HUES6 (cell line): ENCODE measurements at regions not wholly inside any gene's neighbourhood (a gene's known extent, or its start where the extent isn't known, plus 50 kb on each side); places are given as distances from the start of the nearest gene placed in this dataset.

ENCODE experiments used
- H3K27ac ChIP-seq: 2 replicates; pipeline ENCODE4 v1.7.0; 2013; ENCODE audit warnings: low read depth, mild to moderate bottlenecking, low read length, inconsistent platforms
- H3K27me3 ChIP-seq: 2 replicates; pipeline ENCODE4 v1.6.1; 2013; ENCODE audit warnings: low read length; ENCODE audit not compliant: control insufficient read depth, insufficient read depth
- H3K36me3 ChIP-seq: 2 replicates; pipeline ENCODE4 v1.6.1; 2013; ENCODE audit warnings: low read length; ENCODE audit not compliant: control insufficient read depth, insufficient read depth
- H3K4me1 ChIP-seq: 2 replicates; pipeline ENCODE4 v1.6.1; 2013; ENCODE audit warnings: low read length; ENCODE audit not compliant: control insufficient read depth, insufficient read depth
- H3K4me3 ChIP-seq: 2 replicates; pipeline ENCODE4 v1.5.1; 2013; ENCODE audit warnings: low read depth, low read length
- H3K9ac ChIP-seq: one replicate; pipeline ENCODE4 v1.6.1; 2013; ENCODE audit warnings: mild to moderate bottlenecking, low read length
- H3K9me3 ChIP-seq: 2 replicates; pipeline ENCODE4 v1.6.1; 2013; ENCODE audit warnings: low read depth, low read length; ENCODE audit not compliant: control insufficient read depth, insufficient read depth

DNA sequence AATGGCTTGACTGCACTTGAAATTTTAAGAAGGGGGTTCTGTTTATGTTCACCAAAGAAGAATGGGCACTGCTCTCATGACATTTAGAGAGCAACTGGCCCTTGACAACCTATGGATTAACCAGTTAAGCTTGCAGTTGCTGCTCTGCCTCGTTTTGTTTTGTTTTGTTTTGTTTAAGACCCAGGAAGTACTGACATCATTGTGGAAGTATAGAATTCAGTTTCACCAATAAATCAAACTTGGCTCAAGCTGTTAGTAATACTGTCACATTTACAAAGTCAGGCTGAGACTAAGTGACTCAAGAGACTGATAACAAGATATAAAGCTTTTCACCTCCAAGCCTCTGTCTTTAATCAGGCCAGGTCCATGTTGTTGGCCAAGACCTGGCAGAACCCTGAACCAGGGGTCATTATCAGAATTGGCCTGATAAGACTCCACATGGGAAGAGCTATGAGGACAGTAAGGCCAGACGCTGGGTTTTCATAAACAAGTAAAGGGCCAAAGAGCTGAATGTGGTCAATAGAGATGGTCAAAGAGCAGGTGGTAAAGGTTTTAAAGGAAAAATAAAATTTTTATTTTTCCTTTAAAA, 99.4 kb upstream of the VGLL2 start:
- Histone ChIP-seq H3K27me3 (no peaks in the 10 kb centered on the region), H3K9ac (no peak overlapping the region), H3K9me3 (no peaks in the 10 kb centered on the region), H3K27ac (no peak overlapping the region), H3K4me1 (no peaks in the 10 kb centered on the region), H3K4me3 (no peak overlapping the region), H3K36me3 (no peaks in the 10 kb centered on the region)

DNA sequence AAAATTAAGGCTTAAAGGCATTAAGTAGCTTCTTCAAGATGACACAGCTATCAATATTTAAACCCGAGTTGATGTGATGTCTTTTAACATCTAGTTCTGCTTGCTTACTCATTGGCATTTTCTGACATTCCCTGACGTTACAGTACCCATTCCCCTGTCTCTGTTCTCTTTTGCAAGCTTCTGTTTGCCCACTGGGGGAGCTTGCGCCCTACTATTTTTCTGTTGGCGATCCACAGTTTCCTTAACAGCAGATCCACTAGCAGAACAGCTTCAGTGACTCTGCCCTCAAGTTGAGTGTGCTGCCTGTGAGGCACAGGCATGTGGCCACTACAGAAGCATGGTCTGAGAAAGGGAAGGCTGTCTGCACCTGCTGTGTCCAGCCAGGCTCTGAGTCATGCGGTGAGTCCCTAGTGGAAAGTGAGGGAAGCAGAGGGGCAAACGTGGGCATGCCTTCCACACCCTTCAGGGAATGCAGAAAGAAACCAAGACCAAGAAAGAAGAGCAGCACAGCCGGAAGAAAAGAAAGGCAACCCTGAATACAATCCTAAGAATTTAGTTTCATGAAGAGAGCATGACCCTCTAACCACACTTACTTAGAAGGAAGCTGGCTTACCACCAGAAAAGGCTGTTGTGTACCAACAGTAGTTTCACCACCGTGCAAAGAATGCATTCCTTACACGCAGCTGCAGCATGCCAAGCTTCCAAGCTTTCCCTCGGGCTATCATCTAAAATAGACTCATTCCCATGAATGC, 97.7 kb upstream of the VGLL2 start:
- Histone ChIP-seq H3K36me3 (no peaks in the 10 kb centered on the region), H3K27ac (no peak overlapping the region), H3K9me3 (no peaks in the 10 kb centered on the region; the same call in 1 of the 2 replicates), H3K9ac (no peak overlapping the region), H3K4me1 (no peaks in the 10 kb centered on the region), H3K27me3 (no peaks in the 10 kb centered on the region), H3K4me3 (no peak overlapping the region)

DNA sequence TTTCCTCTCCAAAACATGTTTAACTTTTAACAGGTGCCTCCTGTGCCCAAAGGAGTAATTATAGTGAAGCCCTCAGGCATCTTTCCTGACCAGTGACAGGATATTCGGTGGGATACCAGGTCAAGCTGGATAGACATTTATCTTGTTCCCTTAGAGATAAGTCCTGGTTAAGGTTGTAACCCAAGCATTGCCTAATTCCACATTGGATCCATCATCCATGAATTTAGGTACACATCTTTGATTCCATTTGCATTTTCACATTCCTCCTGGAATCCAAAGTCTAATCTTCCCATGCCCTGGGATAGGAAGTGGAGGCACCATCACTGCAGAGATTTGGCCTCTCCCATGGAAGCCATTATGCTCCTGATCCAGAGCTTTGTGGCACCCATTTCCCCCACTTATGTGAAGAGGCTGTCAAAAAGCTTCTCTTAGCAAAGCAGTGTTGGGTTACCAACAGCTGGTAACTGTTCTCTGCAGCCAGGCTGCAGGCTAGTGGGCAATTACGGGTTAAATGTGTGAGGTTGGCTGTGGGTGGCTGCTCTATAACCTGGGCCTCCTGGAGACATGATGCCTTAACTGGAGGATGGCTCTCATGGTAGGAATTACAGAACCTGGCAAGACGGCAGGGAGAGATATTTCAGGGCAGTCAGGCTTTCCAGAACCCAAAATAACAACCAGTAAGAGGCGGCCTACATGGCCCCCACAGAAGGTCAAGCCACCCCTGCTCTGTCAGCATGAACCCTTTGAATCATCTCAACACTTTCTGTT, 96.9 kb upstream of the VGLL2 start:
- no peaks in the 10 kb centered on the region for H3K27me3 ChIP-seq
- H3K27ac ChIP-seq, result no peak overlapping the region
- no peaks in the 10 kb centered on the region for H3K36me3 ChIP-seq
- H3K9me3 ChIP-seq, result no peaks in the 10 kb centered on the region; the same call in 1 of the 2 replicates
- no peaks in the 10 kb centered on the region for H3K4me1 ChIP-seq
- H3K4me3 ChIP-seq, result no peak overlapping the region
- H3K9ac ChIP-seq, result no peak overlapping the region

DNA sequence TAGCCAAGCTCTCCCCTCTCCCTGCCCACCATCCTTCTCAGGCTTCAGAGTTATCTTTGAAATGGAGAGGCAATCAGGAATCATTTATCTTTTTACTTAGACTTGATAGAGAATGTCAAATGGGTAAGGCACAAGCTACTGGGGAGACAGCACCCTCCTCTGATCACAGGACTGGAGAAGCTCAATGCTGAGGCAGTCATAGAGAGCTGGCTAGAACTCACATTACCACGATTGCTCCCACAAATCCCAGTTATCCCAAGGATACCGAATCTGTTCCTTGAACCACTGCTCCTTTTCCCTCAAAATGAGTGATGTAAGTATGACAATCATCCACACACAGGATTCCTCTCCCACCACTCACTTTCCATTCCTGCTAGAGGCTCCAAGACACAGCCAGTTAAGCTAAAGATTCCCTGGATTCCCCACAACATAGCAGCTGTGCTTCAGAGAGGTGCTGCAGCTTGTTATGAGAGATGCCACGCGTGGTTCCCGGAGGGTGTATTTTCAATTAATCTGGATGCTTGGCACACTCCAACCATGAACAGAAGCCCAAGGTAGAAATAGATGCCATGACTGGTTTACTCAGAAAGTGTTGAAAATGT, 96.2 kb upstream of the VGLL2 start:
- no peak overlapping the region for H3K9ac ChIP-seq
- H3K4me3 ChIP-seq, result no peak overlapping the region
- no peaks in the 10 kb centered on the region for H3K27me3 ChIP-seq
- H3K27ac ChIP-seq, result no peak overlapping the region
- no peaks in the 10 kb centered on the region for H3K4me1 ChIP-seq
- no peaks in the 10 kb centered on the region for H3K36me3 ChIP-seq
- H3K9me3 ChIP-seq, result no peaks in the 10 kb centered on the region; the same call in 1 of the 2 replicates

DNA sequence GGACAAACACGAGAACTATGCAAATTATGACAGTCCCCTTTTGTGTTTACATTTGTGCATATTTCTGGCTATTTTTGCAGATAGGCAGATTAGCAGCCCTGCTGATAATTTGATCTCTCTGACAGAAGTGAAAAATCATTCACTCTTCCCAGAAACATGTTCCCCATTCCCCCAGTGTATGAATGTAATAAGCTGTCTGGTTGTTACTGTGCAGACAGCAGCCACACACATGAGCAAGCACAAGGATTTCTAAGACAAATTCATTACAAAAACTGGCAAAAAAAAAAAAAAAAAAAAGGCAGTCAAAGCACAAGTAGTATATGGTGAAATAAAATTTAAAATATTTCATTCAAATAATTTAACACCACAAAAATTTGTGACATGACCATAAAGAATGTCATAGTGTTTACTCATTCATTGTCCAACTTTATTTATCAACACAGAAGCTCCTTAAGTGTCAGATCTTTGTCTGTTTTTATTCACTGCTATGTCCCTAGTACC, 95.5 kb upstream of the VGLL2 start:
- no peak overlapping the region for H3K9ac ChIP-seq
- no peak overlapping the region for H3K4me3 ChIP-seq
- H3K27me3 ChIP-seq, result no peaks in the 10 kb centered on the region
- H3K27ac ChIP-seq, result no peak overlapping the region
- no peaks in the 10 kb centered on the region for H3K4me1 ChIP-seq
- H3K9me3 ChIP-seq, result no peaks in the 10 kb centered on the region; the same call in 1 of the 2 replicates
- no peaks in the 10 kb centered on the region for H3K36me3 ChIP-seq

DNA sequence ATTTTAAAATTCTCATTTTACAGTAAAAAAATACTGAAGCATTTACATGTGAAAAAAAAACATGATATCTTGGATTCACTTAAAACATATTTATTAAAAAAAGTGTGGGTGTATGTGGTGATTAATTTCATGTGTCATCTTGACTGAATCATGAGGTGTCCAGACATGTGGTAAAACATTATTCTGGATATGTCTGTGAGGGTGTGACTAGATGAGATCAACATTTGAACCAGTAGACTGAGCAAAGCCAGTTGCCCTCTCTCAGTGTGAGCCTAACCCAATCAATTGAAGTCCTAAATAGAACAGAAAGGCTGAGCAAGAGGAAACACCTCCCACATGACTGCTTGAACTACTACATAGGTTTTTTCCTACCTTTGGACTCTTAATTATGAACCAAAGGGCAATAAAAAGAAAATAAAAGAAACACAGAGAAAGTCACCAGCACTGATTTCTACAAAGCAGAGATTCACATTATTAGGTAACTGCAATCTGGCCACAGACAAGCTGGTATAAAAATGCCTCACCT, 90.5 kb upstream of the VGLL2 start:
- Histone ChIP-seq H3K4me3 (no peak overlapping the region), H3K9ac (no peak overlapping the region), H3K36me3 (no peaks in the 10 kb centered on the region), H3K4me1 (no peaks in the 10 kb centered on the region), H3K27me3 (no peaks in the 10 kb centered on the region), H3K27ac (no peak overlapping the region), H3K9me3 (no peaks in the 10 kb centered on the region; the same call in 1 of the 2 replicates)

DNA sequence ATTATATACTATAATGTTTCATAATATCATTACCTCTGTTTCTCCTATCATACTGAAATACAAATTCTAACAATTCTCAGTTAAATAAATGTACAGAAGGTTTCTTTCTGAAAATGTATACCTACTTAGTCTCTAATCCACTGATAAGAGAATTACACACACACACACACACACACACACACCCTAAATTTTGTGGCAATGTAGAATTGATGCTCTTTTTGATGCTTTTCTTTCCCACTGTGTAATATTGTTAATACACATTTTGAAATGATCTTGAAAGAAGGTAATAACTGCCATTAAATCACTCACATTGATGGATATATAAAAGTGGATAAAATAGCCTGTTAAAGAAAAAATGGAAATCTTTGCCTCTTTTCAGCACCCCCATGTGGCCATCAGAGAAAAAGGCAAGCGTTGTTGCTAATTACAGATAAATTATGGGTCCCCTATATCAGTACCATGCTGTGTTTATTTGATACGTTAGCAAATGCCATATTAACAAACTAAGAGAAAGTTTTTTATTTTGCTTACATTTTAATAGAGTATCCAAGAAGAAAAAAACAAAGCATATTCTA, 76.6 kb upstream of the VGLL2 start:
- Histone ChIP-seq H3K9me3 (no peaks in the 10 kb centered on the region), H3K27me3 (no peaks in the 10 kb centered on the region), H3K4me1 (no peaks in the 10 kb centered on the region), H3K36me3 (no peaks in the 10 kb centered on the region), H3K9ac (no peak overlapping the region), H3K4me3 (no peak overlapping the region), H3K27ac (no peak overlapping the region)

DNA sequence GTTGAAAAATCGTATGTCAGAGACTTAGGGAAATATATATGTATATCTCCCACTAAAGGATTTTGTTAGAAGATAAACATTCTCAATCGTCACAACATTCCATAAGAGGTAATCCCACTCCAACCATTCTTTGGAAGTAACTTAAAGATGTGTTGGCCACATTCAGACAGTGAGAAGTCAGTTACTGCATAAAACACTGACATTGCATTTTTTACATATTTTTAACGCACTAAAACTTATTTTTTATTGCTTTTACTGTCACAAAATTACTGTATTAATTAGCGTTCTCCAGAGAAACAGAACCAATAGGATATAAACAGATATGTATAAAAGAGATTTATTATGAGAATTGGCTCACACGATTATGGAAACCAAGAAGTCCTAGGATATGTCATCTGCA, 74.3 kb upstream of the VGLL2 start:
- H3K27ac ChIP-seq, result no peak overlapping the region
- H3K4me1 ChIP-seq, result peaks cover 9% of the 10 kb centered on the region; the same call in 1 of the 2 replicates
- no peak overlapping the region for H3K9ac ChIP-seq
- H3K27me3 ChIP-seq, result no peaks in the 10 kb centered on the region
- H3K36me3 ChIP-seq, result no peaks in the 10 kb centered on the region
- H3K9me3 ChIP-seq, result no peaks in the 10 kb centered on the region
- no peak overlapping the region for H3K4me3 ChIP-seq

DNA sequence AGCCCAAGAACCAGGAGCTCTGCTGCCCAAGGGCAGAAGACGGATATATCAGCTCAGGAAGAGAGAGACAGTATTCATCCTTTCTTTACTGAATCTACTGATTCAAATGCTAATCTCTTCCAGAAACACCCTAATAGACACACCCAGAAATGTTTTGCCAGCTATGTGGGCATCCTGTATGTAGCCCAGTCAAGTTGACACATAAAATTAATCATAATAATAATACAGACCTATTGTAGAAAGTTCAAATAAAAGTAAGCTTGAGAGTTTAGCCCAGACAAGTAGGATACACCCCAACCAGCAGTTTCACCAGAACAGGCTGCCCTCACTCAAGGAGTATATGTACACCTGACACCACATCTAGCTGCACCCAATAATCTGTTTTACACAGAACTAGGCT, 73.9 kb upstream of the VGLL2 start:
- H3K9ac ChIP-seq, result no peak overlapping the region
- H3K27ac ChIP-seq, result no peak overlapping the region
- no peak overlapping the region for H3K4me3 ChIP-seq
- no peaks in the 10 kb centered on the region for H3K9me3 ChIP-seq
- no peaks in the 10 kb centered on the region for H3K27me3 ChIP-seq
- H3K4me1 ChIP-seq, result peaks cover 14% of the 10 kb centered on the region; the same call in 1 of the 2 replicates
- H3K36me3 ChIP-seq, result no peaks in the 10 kb centered on the region

DNA sequence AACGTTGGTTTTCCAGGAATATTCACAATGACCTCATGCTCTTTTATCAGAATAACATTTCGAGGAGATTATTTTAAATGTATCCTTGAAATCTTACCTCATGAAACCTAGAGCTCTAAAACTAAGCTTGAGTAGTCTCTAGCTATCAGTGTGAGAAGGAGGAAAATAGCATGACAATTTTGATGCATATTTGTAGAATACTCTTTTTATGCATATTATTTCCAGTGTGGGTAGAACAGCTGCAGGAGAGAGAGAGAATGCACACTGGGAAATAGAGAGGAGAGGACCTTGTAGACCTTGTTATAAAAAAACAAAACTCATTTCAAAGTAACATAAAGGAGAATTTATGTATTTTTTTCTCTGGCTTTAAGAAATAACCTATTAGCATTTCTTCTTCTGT, 71.1 kb upstream of the VGLL2 start:
- H3K27ac ChIP-seq, result no peak overlapping the region
- H3K9ac ChIP-seq, result no peak overlapping the region
- H3K9me3 ChIP-seq, result no peaks in the 10 kb centered on the region
- no peak overlapping the region for H3K4me3 ChIP-seq
- peaks cover 17% of the 10 kb centered on the region; the same call in 1 of the 2 replicates for H3K4me1 ChIP-seq
- no peaks in the 10 kb centered on the region for H3K27me3 ChIP-seq
- H3K36me3 ChIP-seq, result no peaks in the 10 kb centered on the region
